ENCODE measurements at regions not wholly inside any gene's neighbourhood (a gene's known extent, or its start where the extent isn't known, plus 50 kb on each side); places are given as distances from the start of the nearest gene placed in this dataset.

- DNase-seq (ENCODE audit: low spot score): no peak
These were observed 57.2 kb upstream of the HS3ST1 start for GRCh38 chr4:11485926-11486325.

DNA sequence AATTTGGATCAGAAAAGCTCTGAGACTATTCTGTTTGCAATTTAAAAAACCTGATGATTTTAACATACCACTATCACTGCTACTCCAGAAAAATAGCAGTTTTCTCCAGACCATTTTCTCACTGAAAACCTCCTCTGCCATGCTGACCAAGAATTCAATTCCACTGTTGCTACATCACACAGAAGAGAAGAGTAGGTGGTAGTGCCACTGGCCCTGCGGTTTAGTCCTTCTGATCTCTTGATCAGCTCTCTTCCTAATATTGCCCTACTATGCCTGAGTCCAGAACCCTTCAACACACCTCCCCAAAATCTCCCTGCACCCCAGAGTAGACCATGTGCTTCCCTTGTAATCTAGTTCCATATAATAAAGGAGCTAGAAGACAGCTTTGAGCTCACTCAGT is 55.8 kb upstream of the HS3ST1 start:
- DNase-seq (ENCODE audit: low spot score): no peak

GRCh38 chr4:11483046-11483445 is 54.4 kb upstream of the HS3ST1 start:
- no peak for DNase-seq (ENCODE audit: low spot score)

- DNase-seq (ENCODE audit: low spot score): no peak
These were observed 52.0 kb upstream of the HS3ST1 start for GRCh38 chr4:11480683-11481082.
